ENCODE measurements at regions not wholly inside any gene's neighbourhood (a gene's known extent, or its start where the extent isn't known, plus 50 kb on each side); places are given as distances from the start of the nearest gene placed in this dataset.

- no peak overlapping the region for H2BK5ac ChIP-seq (ENCODE audit: insufficient read length, low read length)
- H3K27me3 Mint-ChIP-seq (ENCODE audit: low read depth) = peaks cover 2% of the 10 kb centered on the region; the same call in 1 of the 2 replicates
- H3K27ac ChIP-seq (ENCODE audit: insufficient read length, low read depth, low read length) = no peak overlapping the region
- H3K18ac ChIP-seq (ENCODE audit: insufficient read length, low read depth, low read length) = no peak overlapping the region
- H3T11ph ChIP-seq (ENCODE audit: low read length) = no peak overlapping the region
- no peaks in the 10 kb centered on the region for H3K23me2 ChIP-seq (ENCODE audit: insufficient read length, low read depth, low read length, poor library complexity, severe bottlenecking)
- no peak overlapping the region for H3K4ac ChIP-seq (ENCODE audit: low read depth, low read length)
- no peak overlapping the region for H3K14ac ChIP-seq (ENCODE audit: insufficient read depth, low read length)
- no peak overlapping the region for H2BK15ac ChIP-seq (ENCODE audit: low read depth, low read length)
- H3K9ac ChIP-seq (ENCODE audit: extremely low read depth, insufficient read length, low read length) = no peak overlapping the region
- no peak overlapping the region for H2BK12ac ChIP-seq (ENCODE audit: insufficient read length, low read depth, low read length)
- H4K8ac ChIP-seq (replicated peaks; ENCODE audit: insufficient read length, low read depth, low read length) = no peak overlapping the region
- H2AK5ac ChIP-seq (ENCODE audit: insufficient read length, low read length) = no peak overlapping the region
- peaks cover 4 to 8% of the 10 kb centered on the region in 2 experiments; a peak in 3 of 5 replicates for H3K9me3 Mint-ChIP-seq
- H4K91ac ChIP-seq (ENCODE audit: insufficient read length, low read depth, low read length) = no peak overlapping the region
- H3K56ac ChIP-seq (ENCODE audit: insufficient read length, low read depth, low read length) = no peak overlapping the region
- DNase-seq = no peak
- H3K4me2 ChIP-seq (ENCODE audit: insufficient read depth, insufficient read length, low read length) = no peak overlapping the region
- H3K4me1 Mint-ChIP-seq = no peaks in the 10 kb centered on the region
- no peak overlapping the region for H2AFZ ChIP-seq (ENCODE audit: low read length)
- no peak overlapping the region for H3K23ac ChIP-seq (ENCODE audit: insufficient read length, low read depth, low read length)
- H3K36me3 Mint-ChIP-seq (ENCODE audit: insufficient read depth in 1 of 3, low read depth in 3 of 3) = peaks cover 0 to 1% (median 0%) of the 10 kb centered on the region in 3 experiments; a peak in 1 of 7 replicates
- H3K27me3 ChIP-seq (ENCODE audit: insufficient read depth, low read length) = no peaks in the 10 kb centered on the region
- H3K4me3 Mint-ChIP-seq = no peak overlapping the region
- H3K9me3 ChIP-seq (ENCODE audit: control insufficient read depth, low read depth, low read length) = no peaks in the 10 kb centered on the region
- no peak overlapping the region for H4K5ac ChIP-seq (ENCODE audit: insufficient read length, low read depth, low read length)
- no peaks in the 10 kb centered on the region for H3K79me1 ChIP-seq (ENCODE audit: insufficient read depth, low read depth, low read length, poor library complexity, severe bottlenecking)
- no peak overlapping the region for H3K27ac Mint-ChIP-seq
- H2BK120ac ChIP-seq (ENCODE audit: low read depth, low read length, poor library complexity, severe bottlenecking) = no peak overlapping the region
- no peak for TF ChIP-seq CTCF (conservative IDR thresholded peaks at IDR 0.05)
- no peaks in the 10 kb centered on the region for H3K4me1 ChIP-seq (ENCODE audit: insufficient read depth, low read length)
- no CpG with 5 or more reads among the region's 8 CpGs for WGBS (ENCODE audit: extremely low coverage, insufficient read length, low lambda C conversion rate)
- no peak overlapping the region for H2BK20ac ChIP-seq (ENCODE audit: low read depth, low read length, poor library complexity, severe bottlenecking)
- H4K20me1 ChIP-seq (ENCODE audit: control insufficient read depth, insufficient read depth, insufficient read length) = no peaks in the 10 kb centered on the region
- H3K79me2 ChIP-seq (ENCODE audit: insufficient read depth, low read length) = no peaks in the 10 kb centered on the region
Observed at GRCh38 chr12:126163984-126164383, 1098.7 kb downstream of the AACS start.

All from H9 (cell line).